SK-N-SH (cell line): ENCODE measurements at regions not wholly inside any gene's neighbourhood (a gene's known extent, or its start where the extent isn't known, plus 50 kb on each side); places are given as distances from the start of the nearest gene placed in this dataset.

ENCODE experiments used
- TF ChIP-seq, protein P1 (sequence below): fragments of 200-600 bp; sonication (generic); IDR thresholded peaks from 2 replicates; pipeline ENCODE4 v1.6.1; 2017; ENCODE audit warnings: antibody characterized with exemption, mild to moderate bottlenecking, moderate library complexity
- TF ChIP-seq, protein P2 (sequence below): IDR thresholded peaks from 2 replicates; pipeline ENCODE4 v1.4.0; 2012; ENCODE audit warnings: low read depth, borderline replicate concordance

- TF ChIP-seq, protein P1, sequence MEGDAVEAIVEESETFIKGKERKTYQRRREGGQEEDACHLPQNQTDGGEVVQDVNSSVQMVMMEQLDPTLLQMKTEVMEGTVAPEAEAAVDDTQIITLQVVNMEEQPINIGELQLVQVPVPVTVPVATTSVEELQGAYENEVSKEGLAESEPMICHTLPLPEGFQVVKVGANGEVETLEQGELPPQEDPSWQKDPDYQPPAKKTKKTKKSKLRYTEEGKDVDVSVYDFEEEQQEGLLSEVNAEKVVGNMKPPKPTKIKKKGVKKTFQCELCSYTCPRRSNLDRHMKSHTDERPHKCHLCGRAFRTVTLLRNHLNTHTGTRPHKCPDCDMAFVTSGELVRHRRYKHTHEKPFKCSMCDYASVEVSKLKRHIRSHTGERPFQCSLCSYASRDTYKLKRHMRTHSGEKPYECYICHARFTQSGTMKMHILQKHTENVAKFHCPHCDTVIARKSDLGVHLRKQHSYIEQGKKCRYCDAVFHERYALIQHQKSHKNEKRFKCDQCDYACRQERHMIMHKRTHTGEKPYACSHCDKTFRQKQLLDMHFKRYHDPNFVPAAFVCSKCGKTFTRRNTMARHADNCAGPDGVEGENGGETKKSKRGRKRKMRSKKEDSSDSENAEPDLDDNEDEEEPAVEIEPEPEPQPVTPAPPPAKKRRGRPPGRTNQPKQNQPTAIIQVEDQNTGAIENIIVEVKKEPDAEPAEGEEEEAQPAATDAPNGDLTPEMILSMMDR: no peak
- TF ChIP-seq, protein P2, sequence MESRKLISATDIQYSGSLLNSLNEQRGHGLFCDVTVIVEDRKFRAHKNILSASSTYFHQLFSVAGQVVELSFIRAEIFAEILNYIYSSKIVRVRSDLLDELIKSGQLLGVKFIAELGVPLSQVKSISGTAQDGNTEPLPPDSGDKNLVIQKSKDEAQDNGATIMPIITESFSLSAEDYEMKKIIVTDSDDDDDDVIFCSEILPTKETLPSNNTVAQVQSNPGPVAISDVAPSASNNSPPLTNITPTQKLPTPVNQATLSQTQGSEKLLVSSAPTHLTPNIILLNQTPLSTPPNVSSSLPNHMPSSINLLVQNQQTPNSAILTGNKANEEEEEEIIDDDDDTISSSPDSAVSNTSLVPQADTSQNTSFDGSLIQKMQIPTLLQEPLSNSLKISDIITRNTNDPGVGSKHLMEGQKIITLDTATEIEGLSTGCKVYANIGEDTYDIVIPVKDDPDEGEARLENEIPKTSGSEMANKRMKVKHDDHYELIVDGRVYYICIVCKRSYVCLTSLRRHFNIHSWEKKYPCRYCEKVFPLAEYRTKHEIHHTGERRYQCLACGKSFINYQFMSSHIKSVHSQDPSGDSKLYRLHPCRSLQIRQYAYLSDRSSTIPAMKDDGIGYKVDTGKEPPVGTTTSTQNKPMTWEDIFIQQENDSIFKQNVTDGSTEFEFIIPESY: no peak
These were observed 55.7 kb upstream of the PDGFRA start for GRCh38 chr4:54173281-54173912.
